ENCODE measurements at regions not wholly inside any gene's neighbourhood (a gene's known extent, or its start where the extent isn't known, plus 50 kb on each side); places are given as distances from the start of the nearest gene placed in this dataset.
A peak's percentile ranks its signal among the peaks of the same experiment; 100 is the strongest.

GRCh38 chr4:158018221-158018830 is 154.5 kb downstream of the GASK1B start:
- H3K9me3 Mint-ChIP-seq, result no peaks in the 10 kb centered on the region
- peak overlapping the region; percentile 9 for H3K4me3 Mint-ChIP-seq
- H3K27ac Mint-ChIP-seq (ENCODE audit: unreplicated experiment), result peak overlapping the region; percentile 46
- H3K4me1 Mint-ChIP-seq, result peaks cover 44% of the 10 kb centered on the region
- no peaks in the 10 kb centered on the region for H3K27me3 Mint-ChIP-seq (ENCODE audit: low read depth)
- TF ChIP-seq, protein P1, sequence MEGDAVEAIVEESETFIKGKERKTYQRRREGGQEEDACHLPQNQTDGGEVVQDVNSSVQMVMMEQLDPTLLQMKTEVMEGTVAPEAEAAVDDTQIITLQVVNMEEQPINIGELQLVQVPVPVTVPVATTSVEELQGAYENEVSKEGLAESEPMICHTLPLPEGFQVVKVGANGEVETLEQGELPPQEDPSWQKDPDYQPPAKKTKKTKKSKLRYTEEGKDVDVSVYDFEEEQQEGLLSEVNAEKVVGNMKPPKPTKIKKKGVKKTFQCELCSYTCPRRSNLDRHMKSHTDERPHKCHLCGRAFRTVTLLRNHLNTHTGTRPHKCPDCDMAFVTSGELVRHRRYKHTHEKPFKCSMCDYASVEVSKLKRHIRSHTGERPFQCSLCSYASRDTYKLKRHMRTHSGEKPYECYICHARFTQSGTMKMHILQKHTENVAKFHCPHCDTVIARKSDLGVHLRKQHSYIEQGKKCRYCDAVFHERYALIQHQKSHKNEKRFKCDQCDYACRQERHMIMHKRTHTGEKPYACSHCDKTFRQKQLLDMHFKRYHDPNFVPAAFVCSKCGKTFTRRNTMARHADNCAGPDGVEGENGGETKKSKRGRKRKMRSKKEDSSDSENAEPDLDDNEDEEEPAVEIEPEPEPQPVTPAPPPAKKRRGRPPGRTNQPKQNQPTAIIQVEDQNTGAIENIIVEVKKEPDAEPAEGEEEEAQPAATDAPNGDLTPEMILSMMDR (conservative IDR thresholded peaks at IDR 0.05), result no peak
- no peak for DNase-seq (ENCODE audit: low read depth, low spot score)
- H3K36me3 Mint-ChIP-seq (ENCODE audit: low read depth), result no peaks in the 10 kb centered on the region

GRCh38 chr4:158016511-158016910 is 156.3 kb downstream of the GASK1B start:
- H3K27me3 Mint-ChIP-seq (ENCODE audit: low read depth), result no peaks in the 10 kb centered on the region
- no peaks in the 10 kb centered on the region for H3K9me3 Mint-ChIP-seq
- DNase-seq (ENCODE audit: low read depth, low spot score), result no peak
- H3K4me3 Mint-ChIP-seq, result no peak overlapping the region
- H3K4me1 Mint-ChIP-seq, result peaks cover 48% of the 10 kb centered on the region
- TF ChIP-seq, protein P1 (conservative IDR thresholded peaks at IDR 0.05), result no peak
- no peaks in the 10 kb centered on the region for H3K36me3 Mint-ChIP-seq (ENCODE audit: low read depth)
- no peak overlapping the region for H3K27ac Mint-ChIP-seq (ENCODE audit: unreplicated experiment)

DNA sequence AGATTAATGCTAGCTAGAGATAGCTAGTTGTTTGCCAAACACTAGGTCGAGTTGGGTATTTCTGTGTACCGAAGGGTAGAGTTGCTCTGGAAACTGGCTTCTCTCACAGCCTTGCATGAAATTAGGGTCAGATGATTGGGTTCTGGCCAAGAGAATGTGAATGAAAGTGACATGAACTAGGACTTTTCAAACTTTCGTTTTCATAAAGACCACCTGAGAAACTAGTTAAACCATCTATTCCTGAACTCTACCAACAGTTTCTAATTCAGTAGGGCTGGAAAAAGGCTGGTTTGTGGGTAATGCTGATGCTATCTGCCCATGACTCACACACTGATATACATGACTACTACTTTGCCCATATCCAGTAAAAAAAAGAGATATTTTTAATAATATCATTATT is 157.6 kb downstream of the GASK1B start:
- no peaks in the 10 kb centered on the region for H3K9me3 Mint-ChIP-seq
- H3K27me3 Mint-ChIP-seq (ENCODE audit: low read depth), result no peaks in the 10 kb centered on the region
- no peak for DNase-seq (ENCODE audit: low read depth, low spot score)
- TF ChIP-seq, protein P1 (conservative IDR thresholded peaks at IDR 0.05), result no peak
- H3K36me3 Mint-ChIP-seq (ENCODE audit: low read depth), result no peaks in the 10 kb centered on the region
- no peak overlapping the region for H3K27ac Mint-ChIP-seq (ENCODE audit: unreplicated experiment)
- no peak overlapping the region for H3K4me3 Mint-ChIP-seq
- H3K4me1 Mint-ChIP-seq, result peaks cover 45% of the 10 kb centered on the region

- no peaks in the 10 kb centered on the region for H3K27me3 Mint-ChIP-seq (ENCODE audit: low read depth)
- DNase-seq (ENCODE audit: low read depth, low spot score), result no peak
- peaks cover 45% of the 10 kb centered on the region for H3K4me1 Mint-ChIP-seq
- H3K9me3 Mint-ChIP-seq, result no peaks in the 10 kb centered on the region
- peak overlapping the region; percentile 28 for H3K27ac Mint-ChIP-seq (ENCODE audit: unreplicated experiment)
- TF ChIP-seq, protein P1 (conservative IDR thresholded peaks at IDR 0.05), result no peak
- H3K4me3 Mint-ChIP-seq, result no peak overlapping the region
- H3K36me3 Mint-ChIP-seq (ENCODE audit: low read depth), result no peaks in the 10 kb centered on the region
These were observed 159.0 kb downstream of the GASK1B start for GRCh38 chr4:158013858-158014257.

- no peak overlapping the region for H3K4me3 Mint-ChIP-seq
These were observed 162.5 kb downstream of the GASK1B start for GRCh38 chr4:158010361-158010760.

More at GRCh38 chr4:158010361-158010760, 162.5 kb downstream of the GASK1B start:
- H3K27me3 Mint-ChIP-seq (ENCODE audit: low read depth), result no peaks in the 10 kb centered on the region
- peak overlapping the region; percentile 68 for H3K27ac Mint-ChIP-seq (ENCODE audit: unreplicated experiment)
- DNase-seq (ENCODE audit: low read depth, low spot score), result no peak
- TF ChIP-seq, protein P1 (conservative IDR thresholded peaks at IDR 0.05), result no peak
- peaks cover 47% of the 10 kb centered on the region for H3K4me1 Mint-ChIP-seq
- no peaks in the 10 kb centered on the region for H3K9me3 Mint-ChIP-seq
- H3K36me3 Mint-ChIP-seq (ENCODE audit: low read depth), result no peaks in the 10 kb centered on the region
